ENCODE measurements at regions not wholly inside any gene's neighbourhood (a gene's known extent, or its start where the extent isn't known, plus 50 kb on each side); places are given as distances from the start of the nearest gene placed in this dataset.

DNA sequence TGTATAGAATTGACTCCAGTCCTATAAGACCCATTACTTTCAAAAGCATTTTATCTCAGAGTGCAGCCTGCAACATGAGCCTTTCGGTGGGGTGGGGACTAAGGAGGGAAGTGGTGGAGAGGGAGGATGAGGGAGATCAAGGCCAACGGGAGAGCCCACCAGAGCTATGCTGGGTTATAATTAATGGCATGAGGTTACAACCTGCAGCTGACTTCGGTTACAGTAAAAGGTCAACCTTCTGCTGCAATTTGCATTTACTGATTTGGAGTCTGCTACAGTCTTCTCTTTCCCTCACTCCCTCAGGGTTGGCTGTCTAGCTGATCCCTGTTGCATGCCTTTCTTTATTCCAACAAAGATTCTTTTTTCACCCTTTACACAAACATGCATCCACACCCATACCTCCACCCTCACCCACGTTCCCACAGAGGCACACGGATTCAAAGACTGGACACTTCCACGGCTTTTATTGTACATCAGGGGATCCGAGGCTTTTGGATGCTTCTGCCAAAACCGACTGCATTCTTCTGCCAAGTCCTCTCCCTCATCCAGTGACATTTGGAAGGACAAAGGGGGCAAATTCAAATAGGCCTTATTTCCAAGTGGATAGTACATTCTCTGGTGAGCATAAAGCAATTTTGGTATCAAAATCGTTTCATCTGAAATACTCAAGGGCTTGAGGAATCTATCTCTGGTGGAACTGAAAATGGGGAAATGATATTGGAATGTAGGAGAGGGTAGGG, 381.2 kb downstream of the NFIB start:
- Histone ChIP-seq H3K4me1 (ENCODE audit: insufficient read depth, low read length, poor library complexity, severe bottlenecking) (no peaks in the 10 kb centered on the region), H3K27ac (ENCODE audit: low read depth, low read length, poor library complexity, severe bottlenecking) (no peak overlapping the region), H3K9me3 (ENCODE audit: low read depth, low read length, poor library complexity, severe bottlenecking) (no peaks in the 10 kb centered on the region), H3K27me3 (replicated peaks; ENCODE audit: insufficient read depth, low read depth, low read length, poor library complexity) (no peaks in the 10 kb centered on the region), H3K4me3 (ENCODE audit: low read depth, low read length, poor library complexity, severe bottlenecking) (no peak overlapping the region), H3K36me3 (ENCODE audit: insufficient read depth, low read length, poor library complexity, severe bottlenecking) (no peaks in the 10 kb centered on the region)
- no peak for DNase-seq (ENCODE audit: low spot score)
- ChIA-PET POLR2A (ENCODE audit: low non-redundant PET) (no interaction called here), CTCF (no interaction called here)
- TF ChIP-seq, protein P1, sequence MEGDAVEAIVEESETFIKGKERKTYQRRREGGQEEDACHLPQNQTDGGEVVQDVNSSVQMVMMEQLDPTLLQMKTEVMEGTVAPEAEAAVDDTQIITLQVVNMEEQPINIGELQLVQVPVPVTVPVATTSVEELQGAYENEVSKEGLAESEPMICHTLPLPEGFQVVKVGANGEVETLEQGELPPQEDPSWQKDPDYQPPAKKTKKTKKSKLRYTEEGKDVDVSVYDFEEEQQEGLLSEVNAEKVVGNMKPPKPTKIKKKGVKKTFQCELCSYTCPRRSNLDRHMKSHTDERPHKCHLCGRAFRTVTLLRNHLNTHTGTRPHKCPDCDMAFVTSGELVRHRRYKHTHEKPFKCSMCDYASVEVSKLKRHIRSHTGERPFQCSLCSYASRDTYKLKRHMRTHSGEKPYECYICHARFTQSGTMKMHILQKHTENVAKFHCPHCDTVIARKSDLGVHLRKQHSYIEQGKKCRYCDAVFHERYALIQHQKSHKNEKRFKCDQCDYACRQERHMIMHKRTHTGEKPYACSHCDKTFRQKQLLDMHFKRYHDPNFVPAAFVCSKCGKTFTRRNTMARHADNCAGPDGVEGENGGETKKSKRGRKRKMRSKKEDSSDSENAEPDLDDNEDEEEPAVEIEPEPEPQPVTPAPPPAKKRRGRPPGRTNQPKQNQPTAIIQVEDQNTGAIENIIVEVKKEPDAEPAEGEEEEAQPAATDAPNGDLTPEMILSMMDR (conservative IDR thresholded peaks at IDR 0.05; ENCODE audit: low read depth, low read length) = no peak
- no peak for TF ChIP-seq EZH2 (IDR thresholded peaks at IDR 0.05; ENCODE audit: borderline replicate concordance, low read depth, low read length, poor library complexity, severe bottlenecking)
- BruUV-seq (replicated peaks) = no TSS peak
- intact Hi-C loops (cut with micrococcal nuclease; ENCODE audit: unreplicated experiment) = no loop called here

DNA sequence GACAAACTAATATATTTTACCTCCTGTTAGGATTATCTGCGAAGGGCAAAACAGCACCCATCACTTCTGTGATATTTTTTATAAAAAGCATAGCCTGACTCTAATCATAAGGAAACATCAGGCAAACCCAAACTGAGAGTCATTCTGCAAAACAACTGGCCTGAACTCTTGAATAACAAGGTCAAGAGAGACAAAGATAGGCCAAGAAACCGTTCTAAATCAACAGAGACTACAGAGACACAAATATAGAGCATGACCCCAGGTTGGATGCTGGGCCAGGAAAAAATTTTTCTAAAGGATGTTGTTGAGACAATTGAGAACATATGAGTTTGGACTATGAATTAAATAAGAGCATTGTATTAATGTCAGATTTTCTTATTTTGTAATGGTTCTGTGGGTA, 384.9 kb downstream of the NFIB start:
- no peaks in the 10 kb centered on the region for H3K36me3 ChIP-seq (ENCODE audit: insufficient read depth, low read length, poor library complexity, severe bottlenecking)
- no peak overlapping the region for H3K4me3 ChIP-seq (ENCODE audit: low read depth, low read length, poor library complexity, severe bottlenecking)
- H3K4me1 ChIP-seq (ENCODE audit: insufficient read depth, low read length, poor library complexity, severe bottlenecking) = no peaks in the 10 kb centered on the region
- H3K9me3 ChIP-seq (ENCODE audit: low read depth, low read length, poor library complexity, severe bottlenecking) = no peaks in the 10 kb centered on the region
- no TSS peak for BruUV-seq (replicated peaks)
- no peaks in the 10 kb centered on the region for H3K27me3 ChIP-seq (replicated peaks; ENCODE audit: insufficient read depth, low read depth, low read length, poor library complexity)
- no peak for DNase-seq (ENCODE audit: low spot score)
- H3K27ac ChIP-seq (ENCODE audit: low read depth, low read length, poor library complexity, severe bottlenecking) = no peak overlapping the region
- ChIA-PET POLR2A (ENCODE audit: low non-redundant PET) (no interaction called here), CTCF (no interaction called here)
- intact Hi-C loops (cut with micrococcal nuclease; ENCODE audit: unreplicated experiment) = loop anchor here (10.0 kb wide), 1 partner anchor 64 kb away; no protein-coding TSS in a partner anchor
- TF ChIP-seq, protein P1 (conservative IDR thresholded peaks at IDR 0.05; ENCODE audit: low read depth, low read length) = no peak
- no peak for TF ChIP-seq EZH2 (IDR thresholded peaks at IDR 0.05; ENCODE audit: borderline replicate concordance, low read depth, low read length, poor library complexity, severe bottlenecking)

DNA sequence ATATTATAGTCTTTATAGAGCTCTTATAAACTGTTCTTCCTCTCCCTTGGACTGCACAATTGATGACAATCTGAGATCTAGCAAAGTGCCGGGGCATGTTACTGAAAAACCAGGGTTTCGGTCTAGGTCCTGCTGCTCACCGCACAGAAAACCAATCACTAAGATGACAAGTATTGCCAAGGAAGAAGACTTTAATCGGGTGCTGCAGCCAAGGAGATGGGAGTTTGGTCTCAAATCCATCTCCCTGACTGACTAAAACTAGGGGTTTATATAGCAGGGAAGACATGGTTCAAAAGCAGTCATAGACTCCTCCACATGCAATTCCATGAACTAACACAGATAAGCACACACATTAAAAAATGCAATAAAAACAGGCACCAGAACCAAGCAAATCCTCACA, 390.6 kb downstream of the NFIB start:
- intact Hi-C loops (cut with micrococcal nuclease; ENCODE audit: unreplicated experiment) = loop anchor here (10.0 kb wide), 1 partner anchor 59 kb away; no protein-coding TSS in a partner anchor
- Histone ChIP-seq H3K4me3 (ENCODE audit: low read depth, low read length, poor library complexity, severe bottlenecking) (no peak overlapping the region), H3K27ac (ENCODE audit: low read depth, low read length, poor library complexity, severe bottlenecking) (no peak overlapping the region), H3K9me3 (ENCODE audit: low read depth, low read length, poor library complexity, severe bottlenecking) (no peaks in the 10 kb centered on the region), H3K36me3 (ENCODE audit: insufficient read depth, low read length, poor library complexity, severe bottlenecking) (no peaks in the 10 kb centered on the region), H3K27me3 (replicated peaks; ENCODE audit: insufficient read depth, low read depth, low read length, poor library complexity) (no peaks in the 10 kb centered on the region), H3K4me1 (ENCODE audit: insufficient read depth, low read length, poor library complexity, severe bottlenecking) (no peaks in the 10 kb centered on the region)
- CTCF ChIA-PET = no interaction called here
- DNase-seq (ENCODE audit: low spot score) = no peak
- POLR2A ChIA-PET (ENCODE audit: low non-redundant PET) = no interaction called here
- TF ChIP-seq EZH2 (IDR thresholded peaks at IDR 0.05; ENCODE audit: borderline replicate concordance, low read depth, low read length, poor library complexity, severe bottlenecking) = no peak
- TF ChIP-seq, protein P1 (conservative IDR thresholded peaks at IDR 0.05; ENCODE audit: low read depth, low read length) = no peak
- no TSS peak for BruUV-seq (replicated peaks)

Measured in A673 (cell line).